BLaER1 treated with 17β-estradiol and CSF1 and Interleukin-3, amounts not matched to agents 10 nM and 100 nM (cell line): ENCODE measurements at regions not wholly inside any gene's neighbourhood (a gene's known extent, or its start where the extent isn't known, plus 50 kb on each side); places are given as distances from the start of the nearest gene placed in this dataset.

Experiments
- H3K27ac ChIP-seq, 11 experiments: shearing (Covaris generic); formaldehyde crosslinking; 2 replicates each; pipeline ENCODE4 v1.8.1; 2022
- H3K27me3 ChIP-seq, 11 experiments: shearing (Covaris generic); formaldehyde crosslinking; 2 replicates each; pipeline ENCODE4 v1.8.1; 2022
- H3K36me3 ChIP-seq, 11 experiments: shearing (Covaris generic); formaldehyde crosslinking; 2 replicates each; pipeline ENCODE4 v1.8.1; 2022
- H3K4me1 ChIP-seq, 10 experiments: shearing (Covaris generic); formaldehyde crosslinking; 2 replicates each; pipeline ENCODE4 v1.8.1; 2022
- H3K4me2 ChIP-seq, 11 experiments: shearing (Covaris generic); formaldehyde crosslinking; 2 replicates each; pipeline ENCODE4 v1.8.1; 2022
- H3K4me3 ChIP-seq, 10 experiments: shearing (Covaris generic); formaldehyde crosslinking; 2 replicates each; pipeline ENCODE4 v1.8.1; 2022
- H3K9ac ChIP-seq, 11 experiments: shearing (Covaris generic); formaldehyde crosslinking; 2 replicates each; pipeline ENCODE4 v1.8.1; 2022
- H3K9me3 ChIP-seq, 11 experiments: shearing (Covaris generic); formaldehyde crosslinking; replicated peaks in 1 of 11; 2 replicates each; pipeline ENCODE4 v1.8.1; 2022
- H4K20me1 ChIP-seq, 11 experiments: shearing (Covaris generic); formaldehyde crosslinking; 2 replicates each; pipeline ENCODE4 v1.8.1; 2022
- Cebpa-rat ChIP-seq, 11 experiments: shearing (Covaris generic); IDR thresholded peaks; 2 replicates each; pipeline ENCODE4 v1.8.1; 2022

- no peaks in the 10 kb centered on the region for H4K20me1 ChIP-seq
- no peak overlapping the region for H3K27ac ChIP-seq
- H3K36me3 ChIP-seq: no peaks in the 10 kb centered on the region
- peaks cover 0 to 7% (median 0%) of the 10 kb centered on the region in 10 experiments; a peak in 1 of 20 replicates for H3K4me1 ChIP-seq
- no peaks in the 10 kb centered on the region for H3K9me3 ChIP-seq
- H3K9ac ChIP-seq: no peak overlapping the region
- H3K4me2 ChIP-seq: no peak overlapping the region
- H3K4me3 ChIP-seq: no peak overlapping the region
- TF ChIP-seq Cebpa-rat (IDR thresholded peaks at IDR 0.05): no peak
- H3K27me3 ChIP-seq: no peaks in the 10 kb centered on the region
These were observed 138.3 kb upstream of the TACR1 start for GRCh38 chr2:75337619-75338018.

- no peaks in the 10 kb centered on the region for H3K36me3 ChIP-seq
- H3K27ac ChIP-seq: no peak overlapping the region
- no peaks in the 10 kb centered on the region for H3K9me3 ChIP-seq
- peak overlapping the region in 2 of 11 experiments; percentile 23 to 29; a peak in 3 of 22 replicates for H3K4me2 ChIP-seq
- H4K20me1 ChIP-seq: no peaks in the 10 kb centered on the region
- no peak for TF ChIP-seq Cebpa-rat (IDR thresholded peaks at IDR 0.05)
- H3K27me3 ChIP-seq: no peaks in the 10 kb centered on the region
- H3K9ac ChIP-seq: no peak overlapping the region
- peaks cover 0 to 7% (median 0%) of the 10 kb centered on the region in 10 experiments; a peak in 1 of 20 replicates for H3K4me1 ChIP-seq
- no peak overlapping the region for H3K4me3 ChIP-seq
These were observed 137.7 kb upstream of the TACR1 start for GRCh38 chr2:75337016-75337415.

- H3K4me3 ChIP-seq: no peak overlapping the region
- no peaks in the 10 kb centered on the region for H3K36me3 ChIP-seq
- H3K9ac ChIP-seq: no peak overlapping the region
- no peaks in the 10 kb centered on the region for H3K9me3 ChIP-seq
- H4K20me1 ChIP-seq: no peaks in the 10 kb centered on the region
- no peaks in the 10 kb centered on the region for H3K27me3 ChIP-seq
- TF ChIP-seq Cebpa-rat (IDR thresholded peaks at IDR 0.05): no peak
- H3K4me2 ChIP-seq: peak overlapping the region in 2 of 11 experiments; percentile 23 to 29; a peak in 1 of 22 replicates
- peaks cover 0 to 7% (median 0%) of the 10 kb centered on the region in 10 experiments; a peak in 1 of 20 replicates for H3K4me1 ChIP-seq
- no peak overlapping the region for H3K27ac ChIP-seq
These were observed 137.1 kb upstream of the TACR1 start for GRCh38 chr2:75336451-75336850.

- TF ChIP-seq Cebpa-rat (IDR thresholded peaks at IDR 0.05): no peak
- H3K4me3 ChIP-seq: no peak overlapping the region
These were observed 134.8 kb upstream of the TACR1 start for GRCh38 chr2:75334076-75334475.

GRCh38 chr2:75333646-75334045, 134.3 kb upstream of the TACR1 start:
- H3K4me2 ChIP-seq: no peak overlapping the region
- H3K4me1 ChIP-seq: peaks cover 0 to 7% (median 0%) of the 10 kb centered on the region in 10 experiments; a peak in 1 of 20 replicates
- no peaks in the 10 kb centered on the region for H3K27me3 ChIP-seq
- H3K9me3 ChIP-seq: 0 out of 22 replicates have a peak, but pooled peaks cover 0 to 3% (median 0%) of the 10 kb centered on the region in 11 experiments
- H3K9ac ChIP-seq: no peak overlapping the region
- no peaks in the 10 kb centered on the region for H3K36me3 ChIP-seq
- no peak overlapping the region for H3K4me3 ChIP-seq
- H3K27ac ChIP-seq: no peak overlapping the region
- TF ChIP-seq Cebpa-rat (IDR thresholded peaks at IDR 0.05): no peak
- no peaks in the 10 kb centered on the region for H4K20me1 ChIP-seq

More at GRCh38 chr2:75334076-75334475, 134.8 kb upstream of the TACR1 start:
- Histone ChIP-seq H3K27ac (no peak overlapping the region), H3K27me3 (no peaks in the 10 kb centered on the region), H3K4me1 (peaks cover 0 to 7% (median 0%) of the 10 kb centered on the region in 10 experiments; a peak in 1 of 20 replicates), H3K4me2 (no peak overlapping the region), H3K36me3 (no peaks in the 10 kb centered on the region), H4K20me1 (no peaks in the 10 kb centered on the region), H3K9me3 (0 out of 22 replicates have a peak, but pooled peaks cover 0 to 3% (median 0%) of the 10 kb centered on the region in 11 experiments), H3K9ac (no peak overlapping the region)

GRCh38 chr2:75328156-75328555, 128.8 kb upstream of the TACR1 start:
- Histone ChIP-seq H3K4me3 (no peak overlapping the region), H4K20me1 (no peaks in the 10 kb centered on the region), H3K4me2 (no peak overlapping the region), H3K4me1 (no peaks in the 10 kb centered on the region; a peak in 1 of 20 replicates), H3K27me3 (no peaks in the 10 kb centered on the region), H3K27ac (no peak overlapping the region), H3K9me3 (0 out of 22 replicates have a peak, but pooled peaks cover 0 to 3% (median 0%) of the 10 kb centered on the region in 11 experiments), H3K36me3 (no peaks in the 10 kb centered on the region), H3K9ac (no peak overlapping the region)
- TF ChIP-seq Cebpa-rat (IDR thresholded peaks at IDR 0.05): no peak

GRCh38 chr2:75327334-75327733, 128.0 kb upstream of the TACR1 start:
- Histone ChIP-seq H3K9ac (no peak overlapping the region), H3K27ac (no peak overlapping the region), H3K4me1 (no peaks in the 10 kb centered on the region; a peak in 1 of 20 replicates), H3K9me3 (0 out of 22 replicates have a peak, but pooled peaks cover 0 to 3% (median 0%) of the 10 kb centered on the region in 11 experiments), H3K4me2 (no peak overlapping the region), H4K20me1 (no peaks in the 10 kb centered on the region), H3K27me3 (no peaks in the 10 kb centered on the region), H3K4me3 (no peak overlapping the region), H3K36me3 (no peaks in the 10 kb centered on the region)
- no peak for TF ChIP-seq Cebpa-rat (IDR thresholded peaks at IDR 0.05)

- Histone ChIP-seq H4K20me1 (no peaks in the 10 kb centered on the region), H3K4me1 (no peaks in the 10 kb centered on the region; a peak in 1 of 20 replicates), H3K4me3 (no peak overlapping the region), H3K27me3 (no peaks in the 10 kb centered on the region), H3K27ac (no peak overlapping the region), H3K4me2 (no peak overlapping the region), H3K9me3 (0 out of 22 replicates have a peak, but pooled peaks cover 0 to 3% (median 0%) of the 10 kb centered on the region in 11 experiments), H3K9ac (no peak overlapping the region), H3K36me3 (no peaks in the 10 kb centered on the region)
- no peak for TF ChIP-seq Cebpa-rat (IDR thresholded peaks at IDR 0.05)
These were observed 127.3 kb upstream of the TACR1 start for GRCh38 chr2:75326645-75327044.

GRCh38 chr2:75325594-75325993, 126.3 kb upstream of the TACR1 start:
- Histone ChIP-seq H3K36me3 (no peaks in the 10 kb centered on the region), H3K4me2 (no peak overlapping the region), H3K4me3 (no peak overlapping the region), H3K4me1 (no peaks in the 10 kb centered on the region; a peak in 1 of 20 replicates), H3K9me3 (0 out of 22 replicates have a peak, but pooled peaks cover 0 to 1% (median 0%) of the 10 kb centered on the region in 11 experiments), H3K9ac (no peak overlapping the region), H3K27me3 (no peaks in the 10 kb centered on the region), H3K27ac (no peak overlapping the region), H4K20me1 (no peaks in the 10 kb centered on the region)
- TF ChIP-seq Cebpa-rat (IDR thresholded peaks at IDR 0.05): no peak

GRCh38 chr2:75324861-75325284, 125.6 kb upstream of the TACR1 start:
- Histone ChIP-seq H3K27ac (no peak overlapping the region), H3K4me3 (no peak overlapping the region), H3K4me2 (no peak overlapping the region), H3K9me3 (no peaks in the 10 kb centered on the region), H3K9ac (no peak overlapping the region), H4K20me1 (no peaks in the 10 kb centered on the region), H3K4me1 (no peaks in the 10 kb centered on the region; a peak in 1 of 20 replicates), H3K36me3 (no peaks in the 10 kb centered on the region), H3K27me3 (no peaks in the 10 kb centered on the region)
- TF ChIP-seq Cebpa-rat (IDR thresholded peaks at IDR 0.05): no peak
